Breast epithelium (tissue), 4 donors: ENCODE measurements at regions not wholly inside any gene's neighbourhood (a gene's known extent, or its start where the extent isn't known, plus 50 kb on each side); places are given as distances from the start of the nearest gene placed in this dataset.

Experiments used
- DNase-seq, 2 donors: peaks; one replicate each; pipeline ENCODE4 v3.0.0-alpha.2; 2019; ENCODE audit warnings: low spot score in 2 of 2
- H3K27ac ChIP-seq, 2 donors: fragments of 200-600 bp; sonication (generic) in 1 of 2; one replicate each; pipeline ENCODE4 v1.5.1; 2016 to 2019; ENCODE audit warnings: mild to moderate bottlenecking in 1 of 2
- H3K27me3 ChIP-seq, 2 donors: fragments of 200-600 bp; sonication (generic) in 1 of 2; one replicate each; pipeline versions ENCODE4 v1.5.1 to v1.6.0; 2017 to 2019; ENCODE audit warnings: control low read depth in 1 of 2, mild to moderate bottlenecking in 1 of 2
- H3K36me3 ChIP-seq: fragments of 200-600 bp; one replicate; pipeline ENCODE4 v1.5.1; 2019
- H3K4me1 ChIP-seq, 2 donors: fragments of 200-600 bp; sonication (generic); one replicate each; pipeline ENCODE4 v1.5.1; 2016 to 2019; ENCODE audit warnings: control low read depth in 1 of 2
- H3K4me3 ChIP-seq, 3 donors: fragments of 200-600 bp; sonication (generic); 1 replicate in 2 of 3; 2 replicates in 1 of 3; pipeline ENCODE4 v1.5.1; 2016 to 2019; ENCODE audit warnings: mild to moderate bottlenecking in 3 of 3, moderate library complexity in 2 of 3
- H3K9me3 ChIP-seq, 2 donors: fragments of 200-600 bp; sonication (generic) in 1 of 2; one replicate each; pipeline ENCODE4 v1.5.1; 2016 to 2019; ENCODE audit warnings: control low read depth in 1 of 2
- CTCF ChIP-seq, 3 donors: fragments of 450-650 bp; IDR thresholded peaks; one replicate each; pipeline ENCODE4 v1.5.1; 2016 to 2017; ENCODE audit warnings: antibody characterized with exemption in 3 of 3, mild to moderate bottlenecking in 3 of 3, moderate library complexity in 3 of 3
- POLR2A ChIP-seq: fragments of 450-650 bp; IDR thresholded peaks from one replicate; pipeline ENCODE4 v1.6.1; 2016; ENCODE audit warnings: antibody characterized with exemption, mild to moderate bottlenecking, moderate library complexity
- POLR2AphosphoS5 ChIP-seq, 3 donors: sonication (generic); formaldehyde crosslinking; IDR thresholded peaks; one replicate each; pipeline ENCODE4 v1.6.1; 2017; ENCODE audit warnings: antibody characterized with exemption in 3 of 3
- intact Hi-C: fragments of 100-400 bp; cut with DNase I; formaldehyde crosslinking; loops from one replicate; pipeline ENCODE4 v1.15.1; 2023; ENCODE audit warnings: low total_unique reads

DNA sequence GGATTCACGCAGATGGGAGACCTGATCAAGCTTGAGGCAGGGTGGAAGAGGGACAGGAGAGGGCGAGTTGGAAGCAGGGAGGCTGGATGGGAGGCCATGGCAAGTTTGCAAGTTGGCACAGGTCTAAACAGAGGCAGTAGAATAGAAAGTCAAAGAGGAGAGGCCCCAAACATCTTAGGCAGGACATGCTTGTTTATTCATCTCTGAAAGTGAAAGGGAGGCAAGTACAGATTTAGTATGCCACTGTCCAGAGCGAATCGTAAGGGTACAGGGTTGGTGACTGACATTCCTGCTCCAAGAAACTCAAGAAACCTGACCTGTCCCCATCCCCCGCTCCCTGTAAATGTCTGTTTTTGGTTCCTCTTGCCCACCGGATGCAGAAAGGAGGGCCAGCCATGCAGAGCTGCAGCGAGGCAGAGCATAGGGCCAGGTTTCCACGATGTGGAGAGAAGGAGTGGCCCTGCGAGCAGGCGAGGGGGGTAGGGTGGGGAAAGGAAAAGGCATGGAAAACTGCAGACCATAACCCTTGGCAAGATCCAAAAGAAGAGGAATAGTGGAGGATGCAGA is 96.2 kb upstream of the BOD1 start:
- H3K27ac ChIP-seq, result no peak overlapping the region
- no peaks in the 10 kb centered on the region for H3K36me3 ChIP-seq

GRCh38 chr5:173714551-173715428 is 98.3 kb upstream of the BOD1 start:
- H3K36me3 ChIP-seq, result no peaks in the 10 kb centered on the region
- H3K27ac ChIP-seq, result no peak overlapping the region
- no peaks in the 10 kb centered on the region for H3K9me3 ChIP-seq
- no peak overlapping the region for H3K4me3 ChIP-seq
- DNase-seq, result no peak
- intact Hi-C loops, result no loop called here
- TF ChIP-seq POLR2AphosphoS5 (IDR thresholded peaks at IDR 0.05) (no peak), CTCF (IDR thresholded peaks at IDR 0.05) (no peak), POLR2A (no peak)
- H3K27me3 ChIP-seq, result no peaks in the 10 kb centered on the region
- H3K4me1 ChIP-seq, result no peaks in the 10 kb centered on the region

More for the DNA sequence above, 96.2 kb upstream of the BOD1 start:
- H3K27me3 ChIP-seq, result no peaks in the 10 kb centered on the region
- TF ChIP-seq POLR2A (no peak), POLR2AphosphoS5 (IDR thresholded peaks at IDR 0.05) (no peak), CTCF (IDR thresholded peaks at IDR 0.05) (no peak)
- intact Hi-C loops, result no loop called here
- H3K4me1 ChIP-seq, result no peaks in the 10 kb centered on the region
- H3K4me3 ChIP-seq, result no peak overlapping the region
- DNase-seq, result no peak
- no peaks in the 10 kb centered on the region for H3K9me3 ChIP-seq

- no peak for TF ChIP-seq POLR2A
- no peak for DNase-seq
- no peak overlapping the region for H3K4me3 ChIP-seq
- no peak overlapping the region for H3K27ac ChIP-seq
- intact Hi-C loops, result no loop called here
- H3K36me3 ChIP-seq, result no peaks in the 10 kb centered on the region
- no peaks in the 10 kb centered on the region for H3K9me3 ChIP-seq
- H3K4me1 ChIP-seq, result no peaks in the 10 kb centered on the region
- H3K27me3 ChIP-seq, result no peaks in the 10 kb centered on the region
These were observed 99.2 kb upstream of the BOD1 start for GRCh38 chr5:173715607-173716006.

- no peak for DNase-seq
- Histone ChIP-seq H3K4me1 (no peaks in the 10 kb centered on the region), H3K9me3 (no peaks in the 10 kb centered on the region), H3K27ac (no peak overlapping the region), H3K27me3 (no peaks in the 10 kb centered on the region), H3K36me3 (no peaks in the 10 kb centered on the region), H3K4me3 (no peak overlapping the region)
- TF ChIP-seq POLR2A, result no peak
- no peak for TF ChIP-seq POLR2AphosphoS5 (IDR thresholded peaks at IDR 0.05)
- intact Hi-C loops, result no loop called here
These were observed 99.7 kb upstream of the BOD1 start for GRCh38 chr5:173716058-173716682.

DNA sequence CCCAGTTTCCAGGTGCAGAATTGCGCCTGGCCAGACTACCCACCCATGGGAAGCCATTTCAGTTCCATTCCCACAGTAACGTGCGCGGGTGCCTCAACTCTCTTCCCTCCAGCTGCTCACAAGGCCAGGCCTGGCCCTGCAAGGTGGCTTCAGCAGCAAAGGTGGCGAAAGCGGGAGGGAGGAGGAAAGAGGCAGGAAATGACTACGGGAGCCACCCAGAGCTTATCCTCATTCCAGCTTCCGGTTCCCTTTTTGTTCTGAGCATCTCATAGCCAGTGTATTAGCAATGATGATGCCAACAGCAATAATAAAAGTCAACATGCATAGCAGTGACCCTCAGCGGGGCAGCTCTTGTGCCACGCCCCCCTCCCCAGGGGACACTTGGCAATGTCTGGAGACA is 101.5 kb upstream of the BOD1 start:
- DNase-seq, result no peak

More for the DNA sequence above, 101.5 kb upstream of the BOD1 start:
- no peaks in the 10 kb centered on the region for H3K4me1 ChIP-seq
- H3K36me3 ChIP-seq, result no peaks in the 10 kb centered on the region
- H3K4me3 ChIP-seq, result no peak overlapping the region
- H3K27ac ChIP-seq, result no peak overlapping the region
- no peaks in the 10 kb centered on the region for H3K9me3 ChIP-seq
- no peaks in the 10 kb centered on the region for H3K27me3 ChIP-seq
- TF ChIP-seq POLR2A, result no peak
- TF ChIP-seq POLR2AphosphoS5 (IDR thresholded peaks at IDR 0.05), result no peak
- no peak for TF ChIP-seq CTCF (IDR thresholded peaks at IDR 0.05)
- intact Hi-C loops, result no loop called here
